B cell (primary cell): ENCODE measurements at regions not wholly inside any gene's neighbourhood (a gene's known extent, or its start where the extent isn't known, plus 50 kb on each side); places are given as distances from the start of the nearest gene placed in this dataset.

ENCODE experiments used
- ATAC-seq: fragments of 200-7000 bp; cut with Tn5 transposase; one replicate; pipeline ENCODE4 v1.10.0; 2021; ENCODE audit warnings: low read depth, mild to moderate bottlenecking, moderate number of reproducible peaks, moderate library complexity
- CTCF ChIA-PET: fragments of 350-600 bp; sonication (Branson Sonifier 250); formaldehyde crosslinking; loops from one replicate; lab custom pipeline; 2021; ENCODE audit warnings: antibody characterized with exemption, inconsistent platforms; lab: Charles Lee
- POLR2A ChIA-PET: fragments of 350-600 bp; sonication (Branson Sonifier 250); formaldehyde crosslinking; loops from one replicate; lab custom pipeline; 2021; ENCODE audit warnings: antibody characterized with exemption; lab: Charles Lee
- DNase-seq: peaks from one replicate; pipeline ENCODE4 v3.0.0; 2013
- H2AFZ ChIP-seq: 2 replicates; pipeline ENCODE4 v1.6.1; 2012; ENCODE audit warnings: mild to moderate bottlenecking, low read depth, low read length; ENCODE audit not compliant: insufficient read depth, poor library complexity, severe bottlenecking
- H3K27ac ChIP-seq, 2 donors: 1 replicate in 1 of 2; 2 replicates in 1 of 2; pipeline ENCODE4 v1.5.1; 2012 to 2013; ENCODE audit warnings: low read length in 2 of 2, mild to moderate bottlenecking in 2 of 2, moderate library complexity in 1 of 2
- H3K27me3 ChIP-seq, 4 experiments: fragments of 200-600 bp in 1 of 4; sonication (generic) in 1 of 4; replicated peaks in 1 of 4; 1 replicate in 2 of 4; 2 replicates in 2 of 4; pipeline versions ENCODE4 v1.6.1 to v1.7.0; 2013 to 2016; ENCODE audit warnings: low read length in 3 of 4, mild to moderate bottlenecking in 2 of 4, mixed read lengths in 1 of 4, moderate library complexity in 1 of 4; ENCODE audit not compliant: insufficient read depth in 4 of 4, control insufficient read depth in 3 of 4; ENCODE audit errors: control extremely low read depth in 1 of 4
- H3K36me3 ChIP-seq, 2 experiments: replicated peaks in 1 of 2; 1 replicate in 1 of 2; 2 replicates in 1 of 2; pipeline versions ENCODE4 v1.6.1 to v1.7.1; 2013; ENCODE audit warnings: low read length in 1 of 2; ENCODE audit not compliant: insufficient read depth in 2 of 2, control insufficient read depth in 1 of 2; ENCODE audit errors: control extremely low read depth in 1 of 2, extremely low read depth in 1 of 2
- H3K4me1 ChIP-seq, 2 donors: fragments of 200-600 bp in 1 of 2; sonication (generic) in 1 of 2; 1 replicate in 1 of 2; 2 replicates in 1 of 2; pipeline versions ENCODE4 v1.5.1 to v1.6.1; 2013 to 2017; ENCODE audit warnings: low read length in 2 of 2; ENCODE audit not compliant: control insufficient read depth in 2 of 2, insufficient read depth in 2 of 2
- H3K4me2 ChIP-seq: replicated peaks from 2 replicates; pipeline ENCODE3; 2012; ENCODE audit warnings: mild to moderate bottlenecking, low read depth, low read length; ENCODE audit not compliant: poor library complexity, severe bottlenecking
- H3K4me3 ChIP-seq, 5 experiments: fragments of 200-600 bp in 1 of 5; sonication (generic) in 1 of 5; 1 replicate in 3 of 5; 2 replicates in 2 of 5; pipeline versions ENCODE4 v1.5.1 to v1.7.0; 2011 to 2016; ENCODE audit warnings: low read length in 4 of 5, mild to moderate bottlenecking in 4 of 5, low read depth in 2 of 5, control low read depth in 1 of 5, moderate library complexity in 1 of 5; ENCODE audit not compliant: insufficient read depth in 1 of 5; ENCODE audit errors: control extremely low read depth in 1 of 5, extremely low read depth in 1 of 5
- H3K79me2 ChIP-seq: fragments of 200-600 bp; sonication (generic); one replicate; pipeline ENCODE4 v1.6.0; 2016; ENCODE audit warnings: low read length; ENCODE audit not compliant: control insufficient read depth, insufficient read depth
- H3K9ac ChIP-seq: fragments of 200-600 bp; sonication (generic); 2 replicates; pipeline ENCODE4 v1.6.1; 2017; ENCODE audit warnings: mild to moderate bottlenecking, low read length, moderate library complexity
- H3K9me3 ChIP-seq, 3 donors: one replicate each; pipeline versions ENCODE4 v1.6.1 to v1.7.1; 2013; ENCODE audit warnings: low read length in 2 of 3; ENCODE audit not compliant: control insufficient read depth in 2 of 3, insufficient read depth in 1 of 3; ENCODE audit errors: control extremely low read depth in 1 of 3
- H4K20me1 ChIP-seq: 2 replicates; pipeline ENCODE4 v1.6.0; 2012; ENCODE audit warnings: mild to moderate bottlenecking, low read length; ENCODE audit not compliant: insufficient read depth, control insufficient read depth, poor library complexity, severe bottlenecking
- H3K27ac Mint-ChIP-seq: one replicate; pipeline ENCODE4 v1.8.0; 2021; ENCODE audit warnings: mixed read lengths
- H3K27me3 Mint-ChIP-seq: one replicate; pipeline ENCODE4 v1.8.0; 2021; ENCODE audit warnings: mixed read lengths
- H3K4me1 Mint-ChIP-seq: one replicate; pipeline ENCODE4 v1.8.0; 2021; ENCODE audit warnings: mixed read lengths
- H3K4me3 Mint-ChIP-seq: one replicate; pipeline ENCODE4 v1.8.0; 2021; ENCODE audit warnings: mixed read lengths
- H3K9me3 Mint-ChIP-seq: one replicate; pipeline ENCODE4 v1.8.0; 2022; ENCODE audit warnings: mixed read lengths; ENCODE audit not compliant: insufficient read depth
- EZH2 ChIP-seq: IDR thresholded peaks from 2 replicates; pipeline ENCODE4 v1.6.1; 2012; ENCODE audit warnings: borderline replicate concordance, low read depth, mild to moderate bottlenecking, moderate library complexity, low read length; ENCODE audit not compliant: insufficient read depth, poor library complexity, severe bottlenecking
- WGBS: methylation state at CpG from one replicate; pipeline ENCODE4 v1.1.5; 2013; ENCODE audit warnings: missing lambda C conversion rate; ENCODE audit not compliant: insufficient coverage; 5-methylcytosine and 5-hydroxymethylcytosine counted together
- intact Hi-C: fragments of 100-400 bp; cut with micrococcal nuclease; formaldehyde crosslinking; loops from one replicate; pipeline ENCODE4 v1.10.0; 2022
- TF ChIP-seq, protein P1 (sequence below): fragments of 200-600 bp; IDR thresholded peaks from one replicate; pipeline ENCODE4 v1.8.0; 2022; ENCODE audit warnings: antibody characterized with exemption, mild to moderate bottlenecking

- no peaks in the 10 kb centered on the region for H3K36me3 ChIP-seq
- TF ChIP-seq EZH2: no peak
- TF ChIP-seq, protein P1, sequence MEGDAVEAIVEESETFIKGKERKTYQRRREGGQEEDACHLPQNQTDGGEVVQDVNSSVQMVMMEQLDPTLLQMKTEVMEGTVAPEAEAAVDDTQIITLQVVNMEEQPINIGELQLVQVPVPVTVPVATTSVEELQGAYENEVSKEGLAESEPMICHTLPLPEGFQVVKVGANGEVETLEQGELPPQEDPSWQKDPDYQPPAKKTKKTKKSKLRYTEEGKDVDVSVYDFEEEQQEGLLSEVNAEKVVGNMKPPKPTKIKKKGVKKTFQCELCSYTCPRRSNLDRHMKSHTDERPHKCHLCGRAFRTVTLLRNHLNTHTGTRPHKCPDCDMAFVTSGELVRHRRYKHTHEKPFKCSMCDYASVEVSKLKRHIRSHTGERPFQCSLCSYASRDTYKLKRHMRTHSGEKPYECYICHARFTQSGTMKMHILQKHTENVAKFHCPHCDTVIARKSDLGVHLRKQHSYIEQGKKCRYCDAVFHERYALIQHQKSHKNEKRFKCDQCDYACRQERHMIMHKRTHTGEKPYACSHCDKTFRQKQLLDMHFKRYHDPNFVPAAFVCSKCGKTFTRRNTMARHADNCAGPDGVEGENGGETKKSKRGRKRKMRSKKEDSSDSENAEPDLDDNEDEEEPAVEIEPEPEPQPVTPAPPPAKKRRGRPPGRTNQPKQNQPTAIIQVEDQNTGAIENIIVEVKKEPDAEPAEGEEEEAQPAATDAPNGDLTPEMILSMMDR: no peak
- H3K79me2 ChIP-seq: no peaks in the 10 kb centered on the region
- no peak overlapping the region for H2AFZ ChIP-seq
- intact Hi-C loops: no loop called here
- DNase-seq (no peak), ATAC-seq (no peak)
- H3K9ac ChIP-seq: no peak overlapping the region
- H3K9me3 ChIP-seq: no peaks in the 10 kb centered on the region
- no peak overlapping the region for H3K4me3 ChIP-seq
- no peak overlapping the region for H3K4me2 ChIP-seq
- Mint-ChIP-seq H3K4me3 (no peak overlapping the region), H3K27ac (no peak overlapping the region), H3K4me1 (no peaks in the 10 kb centered on the region), H3K9me3 (no peaks in the 10 kb centered on the region), H3K27me3 (peaks cover 19% of the 10 kb centered on the region)
- H4K20me1 ChIP-seq: no peaks in the 10 kb centered on the region
- CTCF ChIA-PET: no interaction called here
- no peak overlapping the region for H3K27ac ChIP-seq
- no peaks in the 10 kb centered on the region for H3K4me1 ChIP-seq
- no peaks in the 10 kb centered on the region for H3K27me3 ChIP-seq
- POLR2A ChIA-PET: no interaction called here
Observed at GRCh38 chr2:136638193-136638592, 127.2 kb upstream of the THSD7B start.

DNA sequence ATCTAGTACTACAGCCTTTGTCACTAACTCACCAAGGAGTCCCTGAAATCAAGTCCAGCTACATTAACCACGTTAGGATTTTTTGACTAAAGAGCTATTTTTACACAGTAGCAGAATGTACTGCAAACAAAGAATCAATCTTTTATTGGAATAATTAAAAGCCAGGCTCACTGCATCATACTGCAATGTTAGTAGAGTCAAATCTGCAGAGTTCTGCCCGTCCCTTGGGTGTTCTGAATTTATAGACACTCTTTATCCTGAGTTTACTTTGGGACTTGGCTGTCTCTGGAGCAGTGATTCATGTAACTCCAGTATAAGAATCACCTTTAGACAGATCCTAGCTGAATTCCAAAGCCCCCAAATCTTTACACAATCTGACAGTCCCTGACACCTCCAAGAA lies 127.9 kb upstream of the THSD7B start:
- DNase-seq: no peak
- H4K20me1 ChIP-seq: no peaks in the 10 kb centered on the region
- no peak overlapping the region for H3K27ac Mint-ChIP-seq
- H3K4me3 Mint-ChIP-seq: no peak overlapping the region
- no peaks in the 10 kb centered on the region for H3K79me2 ChIP-seq
- intact Hi-C loops: no loop called here
- no CpG with 5 or more reads among the region's 2 CpGs for WGBS
- TF ChIP-seq, protein P1: no peak
- TF ChIP-seq EZH2: no peak
- no peaks in the 10 kb centered on the region for H3K4me1 Mint-ChIP-seq
- no peak overlapping the region for H3K27ac ChIP-seq
- no peaks in the 10 kb centered on the region for H3K9me3 Mint-ChIP-seq
- ATAC-seq: no peak
- H3K27me3 Mint-ChIP-seq: peaks cover 19% of the 10 kb centered on the region
- no peak overlapping the region for H3K4me2 ChIP-seq
- ChIA-PET POLR2A (no interaction called here), CTCF (no interaction called here)
- no peaks in the 10 kb centered on the region for H3K36me3 ChIP-seq
- no peaks in the 10 kb centered on the region for H3K9me3 ChIP-seq
- H3K4me1 ChIP-seq: no peaks in the 10 kb centered on the region
- H3K4me3 ChIP-seq: no peak overlapping the region
- no peak overlapping the region for H2AFZ ChIP-seq
- H3K27me3 ChIP-seq: no peaks in the 10 kb centered on the region
- H3K9ac ChIP-seq: no peak overlapping the region
